COLO668 (cell line): ENCODE measurements at regions not wholly inside any gene's neighbourhood (a gene's known extent, or its start where the extent isn't known, plus 50 kb on each side); places are given as distances from the start of the nearest gene placed in this dataset.
"Not testable (repeated sequence)": the region's sequence is repeated elsewhere in the genome, so short reads cannot be mapped to it uniquely, and the experiment has no call there.

ENCODE experiments used
- DNase-seq: peaks from one replicate; lab custom pipeline; 2025; ENCODE audit not compliant: unreplicated experiment; lab: John Stamatoyannopoulos, UW

DNA sequence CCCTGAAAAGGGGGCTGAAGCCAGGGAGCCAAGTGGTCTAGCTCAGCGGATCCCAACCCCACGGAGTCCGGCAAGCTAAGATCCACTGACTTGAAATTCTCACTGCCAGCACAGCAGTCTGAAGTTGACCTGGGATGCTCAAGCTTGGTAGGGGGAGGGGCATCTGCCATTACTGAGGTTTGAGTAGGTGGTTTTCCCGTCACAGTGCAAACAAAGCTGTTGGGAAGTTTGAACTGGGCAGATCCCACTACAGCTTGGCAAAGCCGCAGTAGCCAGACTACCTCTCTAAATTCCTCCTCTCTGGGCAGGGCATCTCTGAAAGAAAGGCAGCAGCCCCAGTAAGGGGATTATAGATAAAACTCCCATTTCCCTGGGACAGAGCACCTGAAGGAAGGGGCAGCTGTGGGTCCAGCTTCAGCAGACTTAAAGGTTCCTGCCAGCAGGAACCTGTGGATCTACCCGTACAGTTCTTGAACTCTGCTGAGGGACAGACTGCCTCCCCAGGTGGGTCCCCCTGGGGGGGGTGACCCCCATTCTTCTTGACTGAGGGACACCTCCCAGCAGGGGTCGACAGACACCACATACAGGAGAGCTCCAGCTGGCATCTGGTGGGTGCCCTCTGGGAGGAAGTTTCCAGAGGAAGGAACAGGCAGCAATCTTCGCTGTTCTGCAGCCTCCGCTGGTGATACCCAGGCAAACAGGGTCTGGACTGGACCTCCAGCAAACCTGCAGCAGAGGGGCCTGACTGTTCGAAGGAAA is 156.4 kb upstream of the ETV3 start:
- DNase-seq: not testable (repeated sequence)

DNA sequence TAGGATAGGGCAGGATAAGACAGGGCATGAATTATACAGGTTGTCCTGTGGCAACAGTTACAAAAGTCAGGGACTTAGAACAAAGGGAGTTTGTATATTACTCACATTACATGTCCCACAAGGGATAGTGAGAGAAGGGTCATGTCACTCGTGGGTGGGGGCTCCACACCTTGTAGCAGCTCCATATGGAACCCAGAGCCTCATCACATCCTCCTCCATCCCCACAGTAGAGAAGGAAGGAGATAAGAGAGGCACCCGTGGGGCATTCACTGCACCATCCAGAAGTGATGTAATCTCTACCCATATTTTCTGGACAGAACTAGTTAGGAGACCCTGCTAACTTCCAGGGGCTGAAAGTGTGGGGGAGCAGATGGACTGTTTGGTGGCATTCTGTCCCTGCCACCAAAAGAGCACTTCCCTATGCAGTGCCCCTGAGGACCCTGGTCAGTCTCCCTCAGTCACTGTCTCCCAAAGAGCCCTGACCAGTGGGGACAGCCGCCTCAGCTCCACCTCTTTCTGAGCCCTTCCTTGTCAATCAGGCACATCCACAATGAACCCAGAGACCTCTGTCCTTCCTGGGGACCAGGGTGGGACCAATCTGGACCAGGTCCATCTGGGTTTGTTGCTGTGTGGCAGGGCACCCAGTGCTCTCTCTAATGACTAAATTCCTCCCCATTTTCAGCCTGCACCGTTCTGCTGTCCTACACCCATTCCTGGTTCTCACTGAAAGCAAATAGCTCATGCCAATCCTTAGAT is 154.8 kb upstream of the ETV3 start:
- no peak for DNase-seq

DNA sequence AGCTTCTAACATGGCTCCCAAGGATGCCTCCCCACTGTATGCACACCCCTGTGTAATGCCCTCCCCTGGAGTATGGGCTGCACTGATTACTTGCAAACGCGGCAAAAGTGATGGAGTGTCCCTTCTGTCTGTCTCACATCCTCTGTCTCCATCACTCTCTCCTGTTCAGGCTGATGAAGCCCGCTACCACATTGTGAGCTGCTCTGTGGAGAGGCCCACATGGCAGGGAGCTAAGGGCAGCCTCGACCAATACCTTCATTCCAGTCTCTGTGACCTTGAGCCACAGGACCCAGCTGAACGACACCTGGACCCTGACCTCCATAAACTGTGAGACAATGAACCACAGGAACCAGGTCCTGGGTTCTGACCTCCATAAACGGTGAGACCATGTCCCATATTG is 154.1 kb upstream of the ETV3 start:
- DNase-seq: no peak

DNA sequence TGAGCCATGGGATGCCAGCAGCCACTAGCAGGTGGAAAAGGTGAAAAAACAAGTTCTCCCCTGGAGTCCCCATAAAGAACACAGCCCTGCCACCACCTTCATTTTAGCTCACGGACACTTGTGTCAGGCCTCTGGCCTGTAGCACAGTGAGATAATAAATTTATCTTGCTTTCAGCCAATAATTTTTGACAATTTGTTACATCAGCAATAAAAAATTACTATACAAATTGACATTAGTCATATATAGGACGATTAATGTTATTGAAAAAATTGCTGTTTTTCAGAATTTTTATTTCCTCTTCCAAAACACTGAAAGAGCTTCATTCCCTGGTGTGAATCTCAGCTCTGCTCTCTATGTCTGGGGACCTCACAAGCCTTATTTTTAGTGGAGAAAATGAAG is 152.9 kb upstream of the ETV3 start:
- no peak for DNase-seq

DNA sequence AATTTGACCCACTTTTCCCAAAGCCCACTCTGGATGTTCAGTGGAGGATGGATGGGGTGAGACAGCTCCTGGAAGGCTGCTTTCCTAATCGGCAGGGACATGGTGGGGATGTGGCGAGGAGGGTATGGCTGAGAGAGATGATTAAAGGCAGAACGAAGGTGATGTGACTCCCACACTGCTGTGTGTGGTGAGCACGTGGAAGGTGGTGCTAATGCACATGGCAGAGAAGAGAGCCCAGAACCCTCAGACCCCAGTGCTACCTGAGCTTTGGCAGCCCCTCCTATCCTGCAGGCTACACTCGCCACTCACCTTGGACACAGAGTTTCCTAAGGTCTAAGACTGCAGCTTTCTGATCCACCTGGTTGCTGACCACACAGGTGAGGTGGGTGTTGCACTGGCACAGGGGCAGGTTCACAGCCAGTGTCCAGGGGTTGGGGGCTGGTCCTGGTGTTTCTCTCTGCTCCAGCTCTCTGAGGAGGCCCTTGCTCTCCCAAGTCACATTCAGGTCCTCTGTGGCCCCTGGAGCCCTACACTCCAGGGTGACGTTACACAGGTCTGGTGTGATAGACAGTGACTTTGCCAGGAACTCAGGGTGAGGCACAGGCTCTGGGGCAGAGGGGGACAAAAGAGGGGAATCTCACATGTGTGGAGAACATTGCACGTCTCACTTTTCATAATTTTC is 151.4 kb upstream of the ETV3 start:
- DNase-seq: no peak

DNA sequence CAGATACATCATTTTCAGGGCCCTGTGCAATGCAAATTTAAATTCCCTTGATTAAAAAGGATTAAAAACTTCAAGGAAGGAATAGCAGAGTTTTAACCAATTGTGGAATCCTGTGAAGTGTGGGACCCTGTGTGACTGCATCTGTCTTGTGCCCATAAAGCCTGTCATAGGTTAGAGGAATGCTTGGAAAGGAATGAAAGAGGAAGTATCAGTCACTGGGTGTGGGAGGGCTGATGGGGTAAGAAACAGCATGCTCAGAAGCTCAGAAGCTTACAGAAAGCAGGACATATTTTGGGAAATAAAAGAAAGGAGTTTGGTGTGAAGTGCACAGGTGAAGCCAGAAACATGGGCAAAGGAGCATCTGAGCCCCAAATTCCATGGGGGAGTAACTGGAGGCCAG is 150.8 kb upstream of the ETV3 start:
- DNase-seq: no peak

DNA sequence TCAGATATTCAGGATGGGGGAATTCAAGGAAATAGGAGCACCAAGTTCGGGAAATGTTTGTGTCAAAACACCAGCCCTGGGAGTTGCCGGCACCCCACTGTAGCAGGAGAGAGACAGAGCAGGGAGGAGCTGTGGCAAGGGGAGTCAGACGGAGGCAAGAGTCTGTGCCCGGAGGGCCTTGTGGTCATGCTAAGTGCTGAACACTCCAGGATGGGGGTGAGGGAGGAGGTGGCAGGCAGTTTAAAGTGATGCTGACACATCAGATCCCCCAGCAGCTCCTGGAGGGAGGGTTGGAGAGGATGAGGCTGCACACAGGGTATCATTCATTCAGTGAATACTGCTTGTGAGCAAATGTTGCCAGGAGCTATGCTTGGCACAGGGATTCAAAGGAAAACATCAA is 150.3 kb upstream of the ETV3 start:
- DNase-seq: no peak

DNA sequence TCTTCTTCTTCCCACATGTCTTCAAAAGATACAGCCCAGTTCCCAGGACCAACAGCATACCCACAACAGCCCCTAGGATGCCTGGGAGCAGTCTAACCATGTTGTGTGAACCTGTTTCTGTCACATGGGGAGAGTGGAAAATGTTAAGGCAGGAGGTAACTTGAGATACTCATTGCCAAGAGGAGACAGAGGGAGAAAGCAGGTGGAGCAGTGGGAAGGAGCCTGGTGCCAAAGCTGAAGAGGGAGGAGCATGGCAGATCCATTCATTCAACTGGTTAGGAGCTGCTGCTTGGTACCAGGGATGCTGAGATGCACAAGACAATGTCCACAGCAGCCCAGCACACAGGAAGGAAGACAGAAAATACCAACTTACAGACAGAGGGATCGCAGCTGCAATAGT is 149.8 kb upstream of the ETV3 start:
- DNase-seq: no peak

DNA sequence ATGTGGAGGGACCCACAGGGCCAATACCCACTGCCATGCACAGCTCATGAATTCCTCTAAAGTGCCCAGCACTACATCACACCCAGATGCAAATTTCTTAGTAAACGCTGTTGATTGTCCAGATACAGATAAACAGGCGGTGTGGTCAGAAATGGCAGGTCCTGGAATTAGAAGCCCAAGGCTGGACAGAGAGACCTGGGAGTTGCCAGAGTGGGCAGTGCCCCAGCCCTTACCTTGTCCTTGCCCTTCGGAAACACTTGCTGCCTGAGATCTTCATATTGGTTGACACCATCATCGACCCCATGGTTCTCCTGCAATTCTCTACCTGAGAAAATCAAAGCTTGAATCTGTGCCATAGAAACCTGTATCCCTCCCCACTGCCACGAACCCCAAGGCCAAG is 149.3 kb upstream of the ETV3 start:
- no peak for DNase-seq

DNA sequence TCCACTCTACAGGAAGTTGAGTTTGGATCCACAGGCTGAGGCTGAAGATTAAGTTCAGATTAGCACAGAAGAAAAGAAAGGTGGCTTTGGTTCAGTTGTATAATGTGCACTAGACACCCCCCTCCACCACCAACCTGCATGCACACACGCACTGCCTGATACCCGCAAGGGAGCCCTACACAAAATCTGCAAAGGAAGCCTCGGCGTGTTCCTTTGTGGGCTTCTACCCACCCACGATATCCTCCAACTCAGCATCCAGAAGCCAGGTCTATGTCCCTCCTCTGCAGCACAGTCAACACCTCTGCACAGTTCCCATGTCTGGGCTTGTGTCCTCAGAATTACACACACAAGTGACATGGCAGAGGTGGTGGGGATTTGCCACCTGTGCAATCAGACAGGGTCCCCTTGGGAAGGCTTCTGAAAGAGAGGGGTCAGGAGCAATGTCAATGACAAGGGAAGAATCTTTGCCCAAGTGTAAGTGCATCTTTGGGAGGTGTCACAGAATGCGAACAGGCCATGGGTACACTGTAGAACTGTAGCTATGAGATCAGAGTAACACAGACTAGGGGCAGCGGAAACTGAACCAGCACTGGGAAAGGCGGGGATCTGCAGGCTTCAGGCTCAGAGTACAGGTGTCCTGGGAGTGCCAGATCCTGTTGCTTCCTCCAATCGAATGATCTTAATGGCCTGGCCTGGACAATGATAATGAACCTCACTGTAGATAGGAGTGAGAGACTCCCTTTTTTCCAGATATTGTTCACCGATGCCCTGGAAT is 148.6 kb upstream of the ETV3 start:
- no peak for DNase-seq

DNA sequence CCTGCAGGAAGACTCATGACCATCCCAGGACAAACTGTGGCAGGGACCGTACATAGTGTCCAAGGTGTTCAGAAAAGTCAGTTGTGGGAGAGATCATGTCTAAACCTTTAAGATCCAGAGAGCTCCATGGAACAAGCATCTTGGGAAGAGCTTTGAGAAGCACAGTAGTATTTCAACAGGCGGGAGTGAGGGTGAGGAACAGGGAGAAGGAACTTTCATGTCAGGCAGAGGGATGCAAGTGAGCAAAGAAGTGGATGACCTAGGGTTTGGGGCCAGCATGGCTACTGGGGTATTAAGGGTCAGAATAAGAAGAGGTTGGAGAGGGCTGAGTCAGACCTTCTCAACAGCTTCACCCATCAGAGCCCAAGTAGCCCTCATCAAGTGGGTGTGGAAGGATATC is 147.9 kb upstream of the ETV3 start:
- no peak for DNase-seq

DNA sequence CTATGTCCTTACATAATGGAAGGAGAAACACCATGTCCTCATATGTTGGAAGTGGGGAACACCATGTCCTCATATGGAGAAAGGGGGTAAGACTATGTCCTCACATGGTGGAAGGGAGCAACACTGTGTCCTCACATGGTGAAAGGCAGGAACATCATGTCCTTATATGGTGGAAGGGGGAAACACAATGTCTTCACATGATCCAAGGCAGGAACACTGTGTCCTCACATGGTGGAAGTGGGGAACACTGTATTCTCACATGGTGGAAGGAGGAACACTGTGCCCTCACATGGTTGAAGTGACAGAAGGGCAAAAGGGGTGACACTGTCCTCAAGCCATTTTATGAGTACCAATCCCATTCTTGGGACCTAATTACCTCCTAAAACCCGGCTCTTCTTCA is 146.3 kb upstream of the ETV3 start:
- DNase-seq: no peak

DNA sequence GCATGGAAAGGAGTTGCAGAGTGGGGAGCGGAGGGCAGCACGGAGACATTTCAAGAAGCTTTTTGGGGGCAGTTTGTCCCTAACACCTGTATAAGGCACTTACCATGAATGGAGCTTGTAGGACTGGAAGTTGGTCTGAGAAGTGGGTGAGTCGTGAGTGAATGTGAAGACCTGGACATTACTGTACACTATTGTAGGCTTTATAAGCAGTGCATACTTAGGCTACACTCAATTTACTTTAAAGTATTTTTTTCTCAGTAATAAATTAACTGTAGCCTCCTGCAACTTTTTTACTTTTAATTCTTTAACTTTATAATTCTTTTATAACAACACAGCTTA is 141.6 kb upstream of the ETV3 start:
- DNase-seq: no peak

DNA sequence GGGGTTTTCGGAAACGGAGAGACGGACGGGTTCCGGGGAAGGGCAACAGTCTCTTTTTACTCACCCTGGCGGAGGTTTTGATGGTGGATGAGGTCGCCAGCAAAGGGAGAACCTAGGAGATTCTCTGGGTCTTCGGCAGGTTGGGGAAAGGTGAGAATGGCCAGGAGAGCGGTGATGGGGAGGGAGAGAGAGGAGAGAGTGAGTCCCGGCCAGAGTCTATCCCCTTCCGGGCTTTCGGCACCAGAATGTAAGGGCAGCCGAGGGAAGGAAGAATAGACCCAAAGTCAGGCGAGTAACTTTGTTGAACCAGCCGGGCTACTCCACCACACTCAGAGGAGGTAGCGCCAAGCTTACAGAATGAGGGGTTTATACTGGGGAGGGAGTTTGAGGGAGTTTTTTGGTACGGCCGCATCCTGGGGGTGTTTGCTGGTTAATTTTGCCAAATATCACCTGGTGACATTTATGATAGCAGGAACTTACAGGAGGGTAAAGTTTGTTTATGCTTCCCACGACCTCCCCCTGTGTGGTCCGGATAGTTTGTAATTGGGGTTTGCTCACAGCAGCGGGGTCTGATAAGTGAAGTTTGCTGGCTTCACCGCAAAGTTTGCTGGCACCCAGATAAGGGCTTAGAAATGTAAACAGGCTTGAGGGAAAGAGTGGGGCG is 141.1 kb upstream of the ETV3 start:
- DNase-seq: no peak

DNA sequence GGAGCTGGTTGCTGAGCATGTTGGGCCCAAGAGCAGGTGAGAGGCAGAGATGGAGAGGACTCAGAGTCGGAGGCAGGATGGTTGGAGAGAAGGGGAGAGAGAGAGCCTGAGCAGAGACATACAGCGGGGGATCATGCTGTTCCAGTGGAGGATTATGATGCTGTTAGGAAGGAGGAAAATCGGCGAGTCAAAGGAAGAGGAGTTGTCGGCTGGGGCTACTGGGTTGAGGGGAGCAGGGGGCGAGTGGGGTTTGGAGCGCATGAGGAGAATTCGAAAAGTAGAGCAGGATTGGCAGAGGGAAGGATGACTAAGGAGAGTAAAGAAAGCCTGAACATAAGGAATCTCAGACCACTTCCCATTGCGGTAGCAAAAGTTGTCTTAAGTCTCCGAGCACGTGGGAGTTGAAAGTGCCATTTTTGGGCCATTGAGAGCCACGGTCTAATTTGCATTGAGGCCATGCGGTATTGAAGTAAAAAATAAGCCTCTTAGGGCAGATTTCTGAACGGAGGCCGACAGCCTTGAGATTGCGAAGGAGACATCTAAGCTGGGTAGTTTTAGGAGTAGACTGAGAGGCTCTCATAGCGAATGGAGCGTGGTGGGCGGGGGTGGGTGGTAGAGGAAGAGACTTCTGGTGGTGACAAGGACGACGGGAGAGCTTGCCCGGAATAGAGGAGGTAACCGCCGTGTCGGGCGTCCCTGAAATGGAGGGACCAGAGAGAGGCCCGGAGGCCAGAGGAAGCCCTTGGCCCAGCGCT is 140.4 kb upstream of the ETV3 start:
- DNase-seq: no peak

DNA sequence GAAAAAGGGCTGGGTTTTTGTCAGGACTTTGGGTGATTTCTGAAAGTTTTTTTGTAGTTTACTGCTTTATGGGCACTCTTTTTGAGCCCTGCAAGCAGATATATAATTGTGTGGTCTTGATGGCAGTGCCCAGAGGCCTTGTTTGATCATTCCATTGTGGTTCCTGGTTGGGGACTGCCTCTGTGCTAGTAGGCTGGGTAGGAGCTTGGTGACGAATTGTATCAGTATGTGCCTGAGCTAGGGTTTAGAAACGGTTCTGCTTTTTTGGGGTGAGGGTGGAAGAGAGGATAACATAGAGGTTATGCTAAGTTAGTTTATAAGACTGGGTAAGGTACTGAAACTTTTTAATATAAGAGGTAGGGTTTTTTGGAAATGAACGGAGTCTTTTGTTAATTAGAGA is 139.7 kb upstream of the ETV3 start:
- DNase-seq: no peak

DNA sequence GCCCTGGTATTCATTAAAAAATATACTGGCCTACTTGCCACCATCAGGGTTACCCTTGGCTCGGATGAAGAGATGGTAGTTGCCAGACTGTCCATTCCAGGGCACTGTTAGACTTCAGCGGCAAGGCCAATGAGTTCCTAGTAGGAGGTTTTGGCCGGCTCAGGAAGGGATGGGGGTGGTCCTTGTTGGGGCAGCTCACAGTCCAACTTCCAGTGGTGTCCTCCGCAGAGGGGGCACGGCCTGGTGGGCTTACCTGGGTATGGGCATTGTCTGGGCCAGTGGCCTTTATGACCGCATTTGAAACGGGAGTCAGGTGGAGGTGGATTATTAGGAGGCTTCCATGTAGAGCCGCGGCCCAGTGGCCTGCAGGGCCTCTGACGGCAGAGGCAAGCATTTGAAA is 139.1 kb upstream of the ETV3 start:
- DNase-seq: no peak

DNA sequence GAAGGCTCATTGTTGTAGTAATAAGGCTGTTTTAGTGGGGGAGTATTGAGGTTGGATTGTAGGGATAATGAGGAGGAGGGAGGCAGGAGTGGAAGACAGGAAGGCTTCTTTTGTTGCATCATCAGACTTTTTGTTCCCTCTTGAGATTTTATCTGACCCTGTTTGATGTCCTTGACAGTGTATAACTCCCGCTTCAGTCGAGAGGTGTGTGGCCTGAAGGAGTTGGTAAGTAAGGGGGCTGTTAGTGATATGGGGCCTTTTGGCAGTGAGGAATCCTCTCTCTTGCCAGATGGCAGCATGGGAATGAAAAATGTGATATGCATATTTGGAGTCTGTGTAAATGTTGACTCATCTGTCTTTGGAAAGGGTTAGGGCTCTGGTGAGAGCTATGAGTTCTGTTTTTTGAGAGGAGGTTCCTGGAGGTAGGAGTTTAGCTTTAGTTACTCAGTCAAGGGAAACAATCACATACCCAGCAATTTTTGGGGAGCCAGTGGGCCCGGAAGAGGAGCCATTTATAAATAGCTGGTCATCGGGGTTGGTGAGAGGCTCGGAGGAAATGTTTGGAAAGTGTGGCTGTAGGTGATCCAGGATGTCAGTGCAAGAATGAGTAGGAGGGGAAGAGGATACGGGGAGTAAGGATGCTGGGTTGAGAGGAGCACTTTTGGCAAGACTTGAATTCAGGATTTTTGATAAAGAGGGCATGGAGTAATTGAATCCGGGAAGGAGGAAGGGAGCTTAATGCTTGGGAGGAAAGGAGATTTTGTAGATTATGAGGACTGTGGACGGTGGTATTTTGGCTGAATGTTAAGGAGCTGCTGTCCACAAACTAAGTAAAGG is 136.7 kb upstream of the ETV3 start:
- peak; percentile 31 for DNase-seq

DNA sequence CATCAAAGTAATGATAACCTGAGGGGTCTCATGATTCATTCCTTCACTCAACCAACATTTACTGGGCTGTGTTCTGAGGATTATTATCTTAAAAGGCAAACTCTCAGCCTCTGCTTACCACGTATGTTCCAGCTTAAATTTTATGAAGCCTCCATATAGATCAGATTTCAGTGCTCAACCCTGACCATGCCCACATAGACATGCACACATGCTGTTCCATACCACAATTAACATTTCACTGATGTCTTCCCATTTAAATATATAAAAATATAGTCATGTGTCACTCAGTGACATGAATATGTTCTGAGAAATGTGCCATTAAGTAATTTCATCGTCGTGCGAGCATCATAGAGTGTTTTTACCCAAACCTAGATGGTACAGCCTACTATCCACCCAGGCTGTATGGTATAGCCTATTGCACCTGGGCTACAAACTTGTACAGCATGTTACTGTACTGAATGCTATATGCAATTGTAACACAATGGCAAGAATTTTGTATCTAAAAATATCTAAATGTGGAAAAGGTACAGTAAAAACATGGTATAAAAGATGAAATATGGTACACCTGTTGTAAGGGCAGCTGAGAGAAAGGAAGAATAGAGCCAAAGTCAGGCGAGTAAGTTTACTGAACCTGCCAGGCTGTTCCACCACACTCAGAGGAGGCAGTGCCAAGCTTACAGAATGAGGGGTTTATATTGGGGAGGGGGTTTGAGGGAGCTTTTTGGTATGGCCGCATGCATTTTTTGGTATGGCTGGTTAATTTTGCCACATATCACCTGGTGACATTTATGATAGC is 134.7 kb upstream of the ETV3 start:
- no peak for DNase-seq
